Choroid plexus epithelial cell (primary cell): ENCODE measurements at regions not wholly inside any gene's neighbourhood (a gene's known extent, or its start where the extent isn't known, plus 50 kb on each side); places are given as distances from the start of the nearest gene placed in this dataset.

Experiments used
- DNase-seq: peaks from one replicate; pipeline ENCODE4 v3.0.0-alpha.2; 2010; ENCODE audit warnings: low read depth
- H3K4me3 ChIP-seq: 2 replicates; pipeline ENCODE4 v1.5.1; 2011; ENCODE audit warnings: low read depth, mild to moderate bottlenecking, control low read depth, low read length, moderate library complexity
- CTCF ChIP-seq: conservative IDR thresholded peaks from 2 replicates; pipeline ENCODE4 v1.5.1; 2011; ENCODE audit warnings: low read depth, mild to moderate bottlenecking, control low read depth, inconsistent platforms, low read length, moderate library complexity

- DNase-seq: no peak
- TF ChIP-seq CTCF: no peak
- no peak overlapping the region for H3K4me3 ChIP-seq
Observed at GRCh38 chr4:162349395-162349794, 185.6 kb upstream of the FSTL5 start.

- no peak overlapping the region for H3K4me3 ChIP-seq
- no peak for TF ChIP-seq CTCF
- no peak for DNase-seq
Observed at GRCh38 chr4:162347842-162348213, 184.0 kb upstream of the FSTL5 start.

GRCh38 chr4:162347156-162347841 lies 183.5 kb upstream of the FSTL5 start:
- TF ChIP-seq CTCF: no peak
- DNase-seq: no peak
- no peak overlapping the region for H3K4me3 ChIP-seq

GRCh38 chr4:162343967-162344366 lies 180.2 kb upstream of the FSTL5 start:
- DNase-seq: no peak
- TF ChIP-seq CTCF: no peak
- no peak overlapping the region for H3K4me3 ChIP-seq

- no peak for DNase-seq
- no peak for TF ChIP-seq CTCF
Observed at GRCh38 chr4:162341533-162341932, 177.7 kb upstream of the FSTL5 start.

GRCh38 chr4:162323919-162324318 lies 160.1 kb upstream of the FSTL5 start:
- no peak overlapping the region for H3K4me3 ChIP-seq
- no peak for DNase-seq
- TF ChIP-seq CTCF: no peak

More at GRCh38 chr4:162341533-162341932, 177.7 kb upstream of the FSTL5 start:
- H3K4me3 ChIP-seq: no peak overlapping the region

GRCh38 chr4:162322054-162322453 lies 158.3 kb upstream of the FSTL5 start:
- no peak overlapping the region for H3K4me3 ChIP-seq
- no peak for TF ChIP-seq CTCF
- no peak for DNase-seq
